H1 (cell line): ENCODE measurements at regions not wholly inside any gene's neighbourhood (a gene's known extent, or its start where the extent isn't known, plus 50 kb on each side); places are given as distances from the start of the nearest gene placed in this dataset.

Experiments used
- BRCA1 ChIP-seq: IDR thresholded peaks from 2 replicates; pipeline ENCODE4 v1.6.1; 2012; ENCODE audit warnings: low read depth, low read length, improper control_type of control experiment
- EP300 ChIP-seq, 2 experiments: IDR thresholded peaks; 1 replicate in 1 of 2; 2 replicates in 1 of 2; pipeline ENCODE4 v1.6.1; 2011 to 2012; ENCODE audit warnings: low read depth in 2 of 2, low read length in 2 of 2, mild to moderate bottlenecking in 2 of 2, borderline replicate concordance in 1 of 2, inconsistent platforms in 1 of 2, moderate library complexity in 1 of 2
- EZH2 ChIP-seq: fragments of 200-600 bp; sonication (generic); IDR thresholded peaks from 2 replicates; pipeline ENCODE4 v1.7.1; 2012; ENCODE audit warnings: low read depth, mild to moderate bottlenecking, moderate library complexity, low read length, inconsistent platforms; ENCODE audit not compliant: severe bottlenecking
- JUND ChIP-seq: IDR thresholded peaks from 2 replicates; pipeline ENCODE4 v1.6.1; 2011; ENCODE audit warnings: mild to moderate bottlenecking, improper control_type of control experiment, low read length
- POLR2A ChIP-seq, 2 experiments: IDR thresholded peaks; 1 replicate in 1 of 2; 2 replicates in 1 of 2; pipeline ENCODE4 v1.6.1; 2011; ENCODE audit warnings: low read depth in 2 of 2, low read length in 2 of 2, mild to moderate bottlenecking in 2 of 2; ENCODE audit errors: control extremely low read depth in 1 of 2
- POLR2AphosphoS5 ChIP-seq: IDR thresholded peaks from 2 replicates; pipeline ENCODE4 v1.6.1; 2011; ENCODE audit warnings: low read depth, low read length
- SIX5 ChIP-seq: IDR thresholded peaks from 2 replicates; pipeline ENCODE4 v1.6.1; 2011; ENCODE audit warnings: mild to moderate bottlenecking, low read depth, low read length
- SP2 ChIP-seq: IDR thresholded peaks from 2 replicates; pipeline ENCODE4 v1.6.1; 2012; ENCODE audit warnings: mild to moderate bottlenecking, low read length, inconsistent platforms
- TAF1 ChIP-seq: IDR thresholded peaks from 2 replicates; pipeline ENCODE4 v1.6.1; 2011; ENCODE audit warnings: mild to moderate bottlenecking, low read depth, low read length
- TEAD4 ChIP-seq: IDR thresholded peaks from 2 replicates; pipeline ENCODE4 v1.6.1; 2012; ENCODE audit warnings: low read depth, low read length, inconsistent platforms, mixed read lengths
- YY1 ChIP-seq: IDR thresholded peaks from 2 replicates; pipeline ENCODE4 v1.6.1; 2011; ENCODE audit warnings: low read depth, mild to moderate bottlenecking, low read length
- TF ChIP-seq, protein P1 (sequence below), 3 experiments: IDR thresholded peaks; 1 replicate in 2 of 3; 2 replicates in 1 of 3; pipeline versions ENCODE4 v1.5.1 to v1.6.1; 2011; ENCODE audit warnings: low read length in 3 of 3, mild to moderate bottlenecking in 3 of 3, inconsistent platforms in 2 of 3, low read depth in 1 of 3, moderate library complexity in 1 of 3; ENCODE audit not compliant: insufficient read depth in 1 of 3; ENCODE audit errors: control extremely low read depth in 1 of 3

DNA sequence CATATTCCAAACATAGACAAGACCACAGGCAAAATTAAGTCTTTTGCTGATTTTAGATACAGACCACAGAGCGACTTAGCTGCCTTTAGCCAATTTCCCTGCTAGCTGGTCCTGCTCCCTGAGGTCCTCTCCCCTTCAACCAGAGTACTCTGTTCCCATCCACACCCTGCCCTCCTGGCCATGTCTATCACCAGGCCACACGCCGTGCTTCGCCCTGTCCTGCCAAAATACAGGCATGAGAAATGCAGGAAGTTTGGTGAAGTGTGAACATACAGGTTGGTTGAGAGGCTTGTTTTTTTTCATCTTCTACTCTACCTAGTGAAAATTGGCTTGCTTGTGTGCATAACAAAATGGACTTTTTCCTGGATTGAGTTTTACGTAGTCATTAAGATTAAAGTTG is 226.2 kb upstream of the TENM3 start:
- TF ChIP-seq, protein P1, sequence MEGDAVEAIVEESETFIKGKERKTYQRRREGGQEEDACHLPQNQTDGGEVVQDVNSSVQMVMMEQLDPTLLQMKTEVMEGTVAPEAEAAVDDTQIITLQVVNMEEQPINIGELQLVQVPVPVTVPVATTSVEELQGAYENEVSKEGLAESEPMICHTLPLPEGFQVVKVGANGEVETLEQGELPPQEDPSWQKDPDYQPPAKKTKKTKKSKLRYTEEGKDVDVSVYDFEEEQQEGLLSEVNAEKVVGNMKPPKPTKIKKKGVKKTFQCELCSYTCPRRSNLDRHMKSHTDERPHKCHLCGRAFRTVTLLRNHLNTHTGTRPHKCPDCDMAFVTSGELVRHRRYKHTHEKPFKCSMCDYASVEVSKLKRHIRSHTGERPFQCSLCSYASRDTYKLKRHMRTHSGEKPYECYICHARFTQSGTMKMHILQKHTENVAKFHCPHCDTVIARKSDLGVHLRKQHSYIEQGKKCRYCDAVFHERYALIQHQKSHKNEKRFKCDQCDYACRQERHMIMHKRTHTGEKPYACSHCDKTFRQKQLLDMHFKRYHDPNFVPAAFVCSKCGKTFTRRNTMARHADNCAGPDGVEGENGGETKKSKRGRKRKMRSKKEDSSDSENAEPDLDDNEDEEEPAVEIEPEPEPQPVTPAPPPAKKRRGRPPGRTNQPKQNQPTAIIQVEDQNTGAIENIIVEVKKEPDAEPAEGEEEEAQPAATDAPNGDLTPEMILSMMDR (IDR thresholded peaks at IDR 0.05; ENCODE audit: control extremely low read depth in 1 of 3, insufficient read depth in 1 of 3, low read depth in 1 of 3, low read length in 3 of 3) = no peak
- no peak for TF ChIP-seq TEAD4
- TF ChIP-seq POLR2A (IDR thresholded peaks at IDR 0.05; ENCODE audit: control extremely low read depth in 1 of 2, low read depth in 2 of 2, low read length in 2 of 2) = no peak
- no peak for TF ChIP-seq TAF1
- TF ChIP-seq YY1 = no peak
- TF ChIP-seq EP300 (IDR thresholded peaks at IDR 0.05; ENCODE audit: borderline replicate concordance in 1 of 2, low read depth in 2 of 2, low read length in 2 of 2) = no peak
- no peak for TF ChIP-seq BRCA1
- TF ChIP-seq EZH2 = no peak
- TF ChIP-seq SIX5 = no peak
- TF ChIP-seq POLR2AphosphoS5 = no peak
- no peak for TF ChIP-seq SP2
- TF ChIP-seq JUND = no peak
